ENCODE measurements at regions not wholly inside any gene's neighbourhood (a gene's known extent, or its start where the extent isn't known, plus 50 kb on each side); places are given as distances from the start of the nearest gene placed in this dataset.

DNA sequence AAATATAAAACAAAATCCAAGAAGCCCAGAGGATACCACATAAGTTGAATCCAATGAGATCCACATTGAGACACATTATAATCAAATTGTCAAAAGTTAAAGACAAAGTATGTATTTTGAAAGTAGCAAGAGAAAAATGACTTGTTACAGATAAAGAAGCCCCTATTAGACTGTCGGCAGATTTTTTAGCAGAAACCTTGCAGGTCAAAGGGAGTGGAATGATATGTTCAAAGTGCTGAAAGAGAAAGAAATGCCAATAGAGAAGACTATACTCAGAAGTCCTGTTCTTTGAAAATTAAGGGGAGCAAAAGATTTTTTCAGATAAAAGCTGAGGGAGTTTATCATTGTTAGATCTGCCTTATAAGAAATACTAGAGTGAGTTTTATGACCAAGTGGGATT lies 148.9 kb upstream of the EPHA5 start:
- no peak for TF ChIP-seq POLR2AphosphoS5 (IDR thresholded peaks at IDR 0.05)
- H3K27me3 ChIP-seq = no peaks in the 10 kb centered on the region
- 90 to 97% (median 93%) methylated on average over 1 of the region's 1 CpG for WGBS, 5 donors
- no peaks in the 10 kb centered on the region for H3K36me3 ChIP-seq
- no peak overlapping the region for H3K27ac ChIP-seq
- no peaks in the 10 kb centered on the region for H3K4me1 ChIP-seq
- intact Hi-C loops (cut with DNase I; ENCODE audit: low total_unique reads) = no loop called here
- DNase-seq = no peak
- H3K9me3 ChIP-seq = peaks cover 0 to 16% (median 9%) of the 10 kb centered on the region in 4 donors
- no peak overlapping the region for H3K4me3 ChIP-seq

DNA sequence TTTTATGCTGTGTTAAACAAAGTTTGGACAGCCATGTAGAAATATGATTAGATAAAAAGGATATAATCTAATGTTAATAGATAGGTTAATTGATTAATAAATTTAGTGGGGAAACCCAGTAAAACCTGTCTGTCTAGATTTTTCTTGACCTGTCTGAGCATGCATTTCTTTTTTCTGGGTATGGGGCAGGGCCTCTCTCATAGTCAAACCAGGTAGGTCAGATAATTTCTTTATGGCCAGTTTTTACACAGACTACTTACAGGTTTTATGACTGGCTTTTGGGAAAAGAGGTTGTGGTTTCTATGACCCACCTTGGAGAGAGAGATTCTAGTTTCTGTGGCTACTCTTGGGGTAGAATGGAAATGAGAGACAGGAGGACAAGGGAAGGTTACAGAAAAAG lies 135.6 kb upstream of the EPHA5 start:
- no peak for TF ChIP-seq POLR2AphosphoS5 (IDR thresholded peaks at IDR 0.05)
- TF ChIP-seq, protein P1, sequence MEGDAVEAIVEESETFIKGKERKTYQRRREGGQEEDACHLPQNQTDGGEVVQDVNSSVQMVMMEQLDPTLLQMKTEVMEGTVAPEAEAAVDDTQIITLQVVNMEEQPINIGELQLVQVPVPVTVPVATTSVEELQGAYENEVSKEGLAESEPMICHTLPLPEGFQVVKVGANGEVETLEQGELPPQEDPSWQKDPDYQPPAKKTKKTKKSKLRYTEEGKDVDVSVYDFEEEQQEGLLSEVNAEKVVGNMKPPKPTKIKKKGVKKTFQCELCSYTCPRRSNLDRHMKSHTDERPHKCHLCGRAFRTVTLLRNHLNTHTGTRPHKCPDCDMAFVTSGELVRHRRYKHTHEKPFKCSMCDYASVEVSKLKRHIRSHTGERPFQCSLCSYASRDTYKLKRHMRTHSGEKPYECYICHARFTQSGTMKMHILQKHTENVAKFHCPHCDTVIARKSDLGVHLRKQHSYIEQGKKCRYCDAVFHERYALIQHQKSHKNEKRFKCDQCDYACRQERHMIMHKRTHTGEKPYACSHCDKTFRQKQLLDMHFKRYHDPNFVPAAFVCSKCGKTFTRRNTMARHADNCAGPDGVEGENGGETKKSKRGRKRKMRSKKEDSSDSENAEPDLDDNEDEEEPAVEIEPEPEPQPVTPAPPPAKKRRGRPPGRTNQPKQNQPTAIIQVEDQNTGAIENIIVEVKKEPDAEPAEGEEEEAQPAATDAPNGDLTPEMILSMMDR (IDR thresholded peaks at IDR 0.05) = no peak
- no peak for TF ChIP-seq POLR2A (IDR thresholded peaks at IDR 0.05)
- no peak for TF ChIP-seq EP300 (IDR thresholded peaks at IDR 0.05)
- no peak for DNase-seq
- Histone ChIP-seq H3K9me3 (no peaks in the 10 kb centered on the region), H3K4me3 (no peak overlapping the region), H3K36me3 (no peaks in the 10 kb centered on the region), H3K27me3 (no peaks in the 10 kb centered on the region), H3K27ac (no peak overlapping the region), H3K4me1 (no peaks in the 10 kb centered on the region)
- intact Hi-C loops (cut with DNase I; ENCODE audit: low total_unique reads) = no loop called here

DNA sequence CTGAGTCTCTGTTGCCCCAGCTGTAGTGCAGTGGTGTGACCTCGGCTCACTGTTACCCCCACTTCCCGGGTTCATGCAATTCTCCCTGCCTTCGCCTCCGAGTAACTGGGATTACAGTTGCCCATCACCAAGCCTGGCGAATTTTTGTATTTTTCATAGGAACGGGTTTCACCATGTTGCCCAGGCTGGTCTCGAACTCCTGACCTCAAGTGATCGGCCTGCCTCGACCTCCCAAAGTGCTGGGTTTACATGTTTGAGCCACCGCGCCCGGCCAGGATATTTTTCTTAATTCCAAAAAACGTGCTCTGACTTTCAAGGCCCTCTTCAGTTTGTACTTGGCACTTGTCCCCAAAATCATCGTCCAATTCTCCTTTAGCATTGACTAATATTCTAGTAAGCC lies 129.2 kb upstream of the EPHA5 start:
- Histone ChIP-seq H3K4me3 (no peak overlapping the region), H3K4me1 (no peaks in the 10 kb centered on the region), H3K27me3 (no peaks in the 10 kb centered on the region), H3K27ac (no peak overlapping the region), H3K36me3 (no peaks in the 10 kb centered on the region), H3K9me3 (no peaks in the 10 kb centered on the region)
- 84 to 89% (median 86%) methylated on average over 14 of the region's 14 CpGs for WGBS, 5 donors
- intact Hi-C loops (cut with DNase I; ENCODE audit: low total_unique reads) = no loop called here
- TF ChIP-seq POLR2AphosphoS5 (IDR thresholded peaks at IDR 0.05) (no peak), EP300 (IDR thresholded peaks at IDR 0.05) (no peak), POLR2A (IDR thresholded peaks at IDR 0.05) (no peak)
- TF ChIP-seq, protein P1 (IDR thresholded peaks at IDR 0.05) = no peak
- DNase-seq = no peak

DNA sequence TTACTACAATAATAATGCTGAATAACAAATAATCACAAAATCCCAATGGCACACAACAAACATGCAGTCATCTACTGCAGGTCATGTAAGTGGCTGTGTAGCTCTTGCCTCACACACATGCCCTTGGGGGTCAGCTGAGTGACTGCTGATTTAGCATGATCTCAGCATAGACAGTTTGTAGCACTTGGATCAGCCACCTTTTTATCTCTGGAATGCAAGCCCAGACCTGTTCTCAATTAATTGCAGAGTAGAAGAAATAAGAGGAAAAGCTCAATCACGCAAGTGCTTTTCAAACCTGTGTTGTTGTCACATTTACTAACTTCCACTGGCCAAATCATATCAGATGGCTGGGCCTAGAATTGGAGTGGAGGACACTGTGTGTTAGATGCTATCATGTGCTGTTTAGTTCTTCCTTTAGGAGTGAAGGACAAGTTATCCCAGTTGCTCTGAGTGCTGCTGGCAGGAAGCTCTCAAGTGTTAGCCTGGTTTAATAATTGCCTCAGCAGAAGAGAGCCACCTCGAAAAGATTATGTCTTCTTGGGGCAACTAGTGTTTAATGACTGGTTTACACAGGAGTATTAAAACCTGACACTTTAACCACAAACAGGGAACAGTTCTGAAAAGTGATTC lies 128.3 kb upstream of the EPHA5 start:
- DNase-seq = no peak
- WGBS, 5 donors = 64 to 80% (median 71%) methylated on average over 2 of the region's 2 CpGs
- intact Hi-C loops (cut with DNase I; ENCODE audit: low total_unique reads) = no loop called here
- H3K27me3 ChIP-seq = no peaks in the 10 kb centered on the region
- no peaks in the 10 kb centered on the region for H3K36me3 ChIP-seq
- no peak overlapping the region for H3K4me3 ChIP-seq
- no peaks in the 10 kb centered on the region for H3K9me3 ChIP-seq
- H3K4me1 ChIP-seq = no peaks in the 10 kb centered on the region
- no peak for TF ChIP-seq EP300 (IDR thresholded peaks at IDR 0.05)
- no peak for TF ChIP-seq POLR2AphosphoS5 (IDR thresholded peaks at IDR 0.05)
- TF ChIP-seq POLR2A (IDR thresholded peaks at IDR 0.05) = no peak
- TF ChIP-seq, protein P1 (IDR thresholded peaks at IDR 0.05) = no peak
- H3K27ac ChIP-seq = no peak overlapping the region

DNA sequence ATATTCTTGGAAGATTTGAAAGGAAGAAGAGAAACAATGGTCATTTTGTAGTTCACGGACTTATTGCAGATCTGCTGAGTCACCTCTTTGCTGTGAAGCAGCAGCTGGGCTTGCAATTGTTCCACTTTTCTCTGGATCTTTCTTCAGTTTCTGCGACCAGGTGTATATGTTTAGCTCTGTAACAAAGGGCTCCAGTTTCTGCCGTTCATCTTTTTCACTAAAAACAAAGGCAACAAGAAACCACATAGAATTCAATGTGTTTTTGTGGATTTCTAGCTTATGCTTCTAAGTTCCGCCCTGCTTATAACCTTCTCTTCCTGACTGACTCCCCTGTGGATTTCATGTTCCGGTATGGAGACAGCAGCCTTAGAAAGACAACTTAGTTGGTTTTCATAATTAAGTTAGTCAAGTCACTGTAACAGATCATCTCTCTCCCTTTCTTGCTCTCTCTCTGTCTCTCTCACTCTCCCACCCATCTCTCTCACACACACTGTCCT lies 121.6 kb upstream of the EPHA5 start:
- Histone ChIP-seq H3K4me3 (no peak overlapping the region), H3K4me1 (no peaks in the 10 kb centered on the region), H3K27ac (no peak overlapping the region), H3K9me3 (no peaks in the 10 kb centered on the region), H3K27me3 (no peaks in the 10 kb centered on the region), H3K36me3 (no peaks in the 10 kb centered on the region)
- WGBS, 5 donors = 39 to 50% (median 42%) methylated on average over 5 of the region's 5 CpGs
- intact Hi-C loops (cut with DNase I; ENCODE audit: low total_unique reads) = no loop called here
- TF ChIP-seq POLR2A (IDR thresholded peaks at IDR 0.05) (no peak), EP300 (IDR thresholded peaks at IDR 0.05) (no peak), POLR2AphosphoS5 (IDR thresholded peaks at IDR 0.05) (no peak)
- TF ChIP-seq, protein P1 (IDR thresholded peaks at IDR 0.05) = no peak
- peak in 1 of 2 donors; percentile 13 for DNase-seq
